ES-I3 (cell line): ENCODE measurements at regions not wholly inside any gene's neighbourhood (a gene's known extent, or its start where the extent isn't known, plus 50 kb on each side); places are given as distances from the start of the nearest gene placed in this dataset.

Source experiments
- H3K36me3 ChIP-seq: 2 replicates; pipeline ENCODE4 v1.6.1; 2013; ENCODE audit warnings: mild to moderate bottlenecking, low read length, control low read depth, moderate library complexity; ENCODE audit not compliant: insufficient read depth
- H3K4me1 ChIP-seq: 2 replicates; pipeline ENCODE4 v1.6.1; 2013; ENCODE audit warnings: mild to moderate bottlenecking, control low read depth, low read length; ENCODE audit not compliant: insufficient read depth
- H3K9ac ChIP-seq: 2 replicates; pipeline ENCODE4 v1.6.1; 2013; ENCODE audit warnings: low read depth, mild to moderate bottlenecking, low read length, moderate library complexity
- H3K9me3 ChIP-seq: 2 replicates; pipeline ENCODE4 v1.6.1; 2013; ENCODE audit warnings: mild to moderate bottlenecking, low read length, moderate library complexity; ENCODE audit not compliant: control insufficient read depth, insufficient read depth

DNA sequence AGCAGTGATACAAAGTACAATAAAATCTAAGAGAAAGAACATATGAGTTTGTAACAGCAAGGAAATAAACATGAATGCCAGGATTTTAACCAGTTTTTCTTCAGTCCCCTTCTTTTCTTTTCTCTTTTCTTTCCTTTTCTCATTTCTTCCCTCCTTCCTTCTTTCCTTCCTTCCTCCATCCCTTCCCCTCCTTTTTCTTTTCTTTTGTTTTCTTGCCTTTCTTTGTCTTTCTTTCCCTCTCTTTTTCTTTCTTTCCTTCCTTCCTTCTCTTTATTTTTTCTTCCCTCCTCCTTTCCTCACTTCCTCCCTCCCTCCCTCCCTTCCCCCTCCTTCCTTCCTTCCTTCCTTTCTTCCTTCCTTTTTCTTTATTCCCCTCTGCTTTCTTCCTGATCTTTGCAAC lies 142.8 kb upstream of the SYT4 start:
- Histone ChIP-seq H3K36me3 (no peaks in the 10 kb centered on the region), H3K4me1 (no peaks in the 10 kb centered on the region), H3K9me3 (no peaks in the 10 kb centered on the region), H3K9ac (no peak overlapping the region)

DNA sequence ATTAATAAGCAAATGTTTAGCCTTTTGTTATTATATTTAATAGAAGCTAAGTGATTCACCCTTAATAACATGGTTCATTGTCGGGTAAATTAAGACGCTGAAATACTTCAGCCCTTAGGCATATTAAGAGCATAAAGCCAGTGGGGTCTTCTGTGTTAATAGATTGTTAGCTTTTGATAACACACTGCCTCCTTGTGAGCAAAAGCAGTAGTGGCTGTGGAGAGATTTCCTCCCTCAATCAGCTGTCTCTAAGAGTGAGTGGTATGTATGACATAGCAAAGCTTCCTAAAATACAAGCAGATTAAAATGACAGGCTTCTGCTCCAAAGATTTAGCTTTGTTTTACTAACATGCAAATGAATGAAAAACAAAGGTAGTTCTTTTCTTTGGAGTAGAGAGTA lies 143.7 kb upstream of the SYT4 start:
- Histone ChIP-seq H3K9ac (no peak overlapping the region), H3K36me3 (no peaks in the 10 kb centered on the region), H3K4me1 (no peaks in the 10 kb centered on the region), H3K9me3 (no peaks in the 10 kb centered on the region)

- Histone ChIP-seq H3K9ac (no peak overlapping the region), H3K4me1 (no peaks in the 10 kb centered on the region), H3K36me3 (no peaks in the 10 kb centered on the region)
These were observed 145.2 kb upstream of the SYT4 start for GRCh38 chr18:43422518-43422917.

GRCh38 chr18:43435851-43436250 lies 158.6 kb upstream of the SYT4 start:
- H3K4me1 ChIP-seq = no peaks in the 10 kb centered on the region
- H3K9ac ChIP-seq = no peak overlapping the region
- no peaks in the 10 kb centered on the region for H3K36me3 ChIP-seq

More at GRCh38 chr18:43422518-43422917, 145.2 kb upstream of the SYT4 start:
- H3K9me3 ChIP-seq = no peaks in the 10 kb centered on the region

DNA sequence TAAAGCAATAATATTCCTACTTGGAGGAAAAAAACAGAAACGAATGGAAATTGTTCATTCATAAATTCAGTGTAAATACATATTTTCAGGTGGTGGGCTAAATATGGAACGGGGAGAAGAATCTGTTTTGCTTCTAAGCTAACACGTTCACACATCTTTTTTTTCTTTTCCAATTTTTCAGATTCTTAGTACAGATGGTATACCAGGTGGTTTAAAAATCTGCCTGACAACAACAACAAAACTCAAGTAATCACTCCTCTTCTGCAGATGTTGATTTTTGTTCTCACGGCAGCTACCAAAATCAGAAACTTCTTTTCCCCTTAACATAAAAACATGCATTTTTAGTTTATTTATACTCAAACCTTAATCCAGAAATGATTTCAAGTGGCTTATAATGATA lies 164.8 kb upstream of the SYT4 start:
- H3K9ac ChIP-seq = no peak overlapping the region
- no peaks in the 10 kb centered on the region for H3K4me1 ChIP-seq
- no peaks in the 10 kb centered on the region for H3K36me3 ChIP-seq
- H3K9me3 ChIP-seq = no peaks in the 10 kb centered on the region

More at GRCh38 chr18:43435851-43436250, 158.6 kb upstream of the SYT4 start:
- no peaks in the 10 kb centered on the region for H3K9me3 ChIP-seq

- Histone ChIP-seq H3K4me1 (no peaks in the 10 kb centered on the region), H3K36me3 (no peaks in the 10 kb centered on the region), H3K9ac (no peak overlapping the region), H3K9me3 (no peaks in the 10 kb centered on the region)
These were observed 165.3 kb upstream of the SYT4 start for GRCh38 chr18:43442571-43442970.

DNA sequence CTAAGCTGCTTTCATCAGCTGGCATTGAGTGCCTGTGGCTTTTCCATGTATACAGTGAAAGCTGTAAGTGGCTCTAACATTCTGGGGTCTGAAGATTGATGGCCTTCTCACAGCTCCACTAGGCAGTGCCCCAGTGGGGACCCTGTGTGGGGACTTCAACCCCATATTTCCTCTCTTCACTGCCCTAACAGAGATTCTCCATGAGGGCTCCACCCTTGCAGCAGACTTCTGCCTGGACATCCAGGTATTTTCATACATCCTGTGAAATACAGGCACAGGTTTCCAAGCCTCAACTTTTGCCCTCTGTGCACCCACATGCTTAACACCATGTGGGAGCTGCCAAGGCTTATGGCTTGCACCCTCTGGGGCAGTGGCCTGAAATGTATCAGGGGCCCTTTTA lies 188.2 kb upstream of the SYT4 start:
- H3K36me3 ChIP-seq = no peaks in the 10 kb centered on the region
- no peak overlapping the region for H3K9ac ChIP-seq
- H3K9me3 ChIP-seq = 0 out of 2 replicates have a peak, but pooled peaks cover 5% of the 10 kb centered on the region
- H3K4me1 ChIP-seq = no peaks in the 10 kb centered on the region

DNA sequence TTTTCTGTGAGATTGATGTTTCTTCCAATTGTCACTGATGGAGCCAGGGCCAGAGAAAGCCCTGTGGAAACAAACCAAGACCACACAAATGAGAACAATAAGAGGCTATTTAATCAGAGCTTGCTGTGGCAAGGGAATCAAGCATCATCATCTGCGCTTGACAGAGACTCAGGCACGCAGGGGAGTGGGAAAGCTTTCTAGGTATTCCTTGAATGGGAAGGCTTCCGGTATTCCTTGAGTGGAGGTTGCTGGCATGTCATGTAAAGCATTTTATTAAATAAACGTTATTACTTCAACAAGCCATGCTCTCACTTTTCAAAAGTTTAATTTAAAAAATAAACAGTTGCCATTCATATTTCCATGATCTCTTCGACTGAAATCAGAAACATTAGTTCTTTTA lies 194.6 kb upstream of the SYT4 start:
- H3K9ac ChIP-seq = no peak overlapping the region
- H3K36me3 ChIP-seq = no peaks in the 10 kb centered on the region
- H3K9me3 ChIP-seq = no peaks in the 10 kb centered on the region
- no peaks in the 10 kb centered on the region for H3K4me1 ChIP-seq

- no peak overlapping the region for H3K9ac ChIP-seq
- no peaks in the 10 kb centered on the region for H3K36me3 ChIP-seq
- no peaks in the 10 kb centered on the region for H3K4me1 ChIP-seq
- peaks cover 10% of the 10 kb centered on the region for H3K9me3 ChIP-seq
These were observed 203.8 kb upstream of the SYT4 start for GRCh38 chr18:43481069-43481468.

DNA sequence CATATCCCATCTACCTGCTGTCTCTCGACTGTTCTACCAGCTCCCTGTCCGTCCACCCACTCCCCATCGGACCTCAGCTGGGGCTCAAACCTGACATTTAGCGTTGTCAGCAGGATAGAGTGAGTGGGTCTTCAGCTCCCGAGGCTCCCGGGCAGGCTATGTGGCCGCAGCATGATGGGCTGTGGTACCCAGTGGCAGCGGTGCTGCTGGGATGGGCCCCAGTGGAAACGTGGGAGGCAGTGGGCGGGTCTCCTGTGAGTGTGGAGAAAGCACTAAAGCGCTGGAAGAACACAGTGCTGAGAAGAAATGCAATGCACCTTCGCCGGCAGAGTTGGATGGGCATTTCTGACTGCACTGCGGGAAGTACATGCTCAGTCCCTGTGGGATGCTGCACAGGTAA lies 204.8 kb upstream of the SYT4 start:
- no peaks in the 10 kb centered on the region for H3K36me3 ChIP-seq
- H3K9me3 ChIP-seq = peaks cover 18% of the 10 kb centered on the region
- no peak overlapping the region for H3K9ac ChIP-seq
- no peaks in the 10 kb centered on the region for H3K4me1 ChIP-seq

DNA sequence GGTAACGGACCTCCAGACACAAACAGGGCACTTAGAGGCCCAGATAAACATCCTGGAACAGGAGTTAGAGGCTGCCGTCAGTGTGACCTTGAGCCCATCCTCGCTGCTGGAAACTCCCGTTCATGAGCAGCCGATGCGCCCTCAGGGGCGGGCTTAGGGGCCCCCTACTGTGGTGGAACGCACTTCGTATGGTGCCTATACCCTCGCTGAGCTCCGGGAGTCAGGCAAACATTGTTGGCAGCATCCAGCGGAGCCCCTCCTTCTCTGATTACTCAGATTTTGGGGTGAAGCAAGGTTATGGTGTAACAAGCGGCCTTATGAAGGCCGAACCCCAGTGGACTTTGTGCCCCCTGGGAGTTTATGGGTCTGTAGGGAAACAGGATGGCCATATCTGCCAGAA lies 205.3 kb upstream of the SYT4 start:
- H3K36me3 ChIP-seq = no peaks in the 10 kb centered on the region
- no peaks in the 10 kb centered on the region for H3K4me1 ChIP-seq
- no peak overlapping the region for H3K9ac ChIP-seq
- H3K9me3 ChIP-seq = peaks cover 18% of the 10 kb centered on the region

GRCh38 chr18:43484710-43485109 lies 207.4 kb upstream of the SYT4 start:
- H3K4me1 ChIP-seq = no peaks in the 10 kb centered on the region
- no peaks in the 10 kb centered on the region for H3K36me3 ChIP-seq
- no peak overlapping the region for H3K9ac ChIP-seq
- H3K9me3 ChIP-seq = peaks cover 18% of the 10 kb centered on the region

GRCh38 chr18:43485545-43485963 lies 208.3 kb upstream of the SYT4 start:
- no peak overlapping the region for H3K9ac ChIP-seq
- H3K4me1 ChIP-seq = no peaks in the 10 kb centered on the region
- H3K36me3 ChIP-seq = no peaks in the 10 kb centered on the region
- peaks cover 18% of the 10 kb centered on the region for H3K9me3 ChIP-seq

DNA sequence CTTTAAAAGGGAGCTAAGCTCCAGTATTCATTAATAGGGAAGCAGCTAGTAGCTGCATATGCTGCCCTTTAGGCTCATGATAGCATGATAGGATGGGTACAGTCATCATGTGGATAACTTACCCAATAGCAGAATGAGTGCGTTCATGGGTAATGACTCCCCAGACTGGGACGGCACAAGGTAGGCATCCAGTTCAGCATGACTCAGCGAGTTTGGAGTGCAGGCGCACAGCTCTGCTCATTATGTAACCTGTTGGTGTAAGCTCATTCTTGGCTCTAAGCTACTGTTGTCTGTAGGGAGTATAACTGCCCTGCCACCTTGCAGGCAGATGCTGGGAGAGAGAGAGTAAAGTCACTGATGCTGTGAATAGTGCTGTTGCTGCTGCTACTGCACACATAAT lies 209.2 kb upstream of the SYT4 start:
- no peak overlapping the region for H3K9ac ChIP-seq
- H3K9me3 ChIP-seq = peaks cover 18% of the 10 kb centered on the region
- H3K4me1 ChIP-seq = no peaks in the 10 kb centered on the region
- no peaks in the 10 kb centered on the region for H3K36me3 ChIP-seq

DNA sequence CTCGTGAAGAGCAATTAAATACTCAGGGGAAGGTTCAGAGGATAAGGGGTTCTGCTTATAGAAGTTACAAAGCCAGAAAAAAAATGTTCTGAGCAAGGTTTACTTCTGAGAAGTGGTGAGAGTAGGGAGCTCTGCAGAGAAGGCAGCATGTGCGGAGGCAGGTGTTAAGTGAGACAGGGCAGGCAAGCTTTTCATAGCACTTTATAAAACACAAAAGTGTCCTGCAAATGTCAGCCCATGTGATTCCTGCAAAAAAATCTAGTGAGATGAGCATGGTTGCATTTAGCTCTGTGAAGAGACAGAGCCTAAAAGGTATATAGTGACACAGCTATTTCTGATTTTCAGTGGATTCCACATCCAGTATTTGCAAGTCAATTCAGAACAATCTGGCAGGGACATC lies 223.8 kb upstream of the SYT4 start:
- Histone ChIP-seq H3K36me3 (no peaks in the 10 kb centered on the region), H3K9me3 (no peaks in the 10 kb centered on the region), H3K9ac (no peak overlapping the region), H3K4me1 (no peaks in the 10 kb centered on the region)

GRCh38 chr18:43506935-43507334 lies 229.6 kb upstream of the SYT4 start:
- Histone ChIP-seq H3K4me1 (no peaks in the 10 kb centered on the region), H3K9ac (no peak overlapping the region), H3K36me3 (no peaks in the 10 kb centered on the region), H3K9me3 (no peaks in the 10 kb centered on the region; the same call in none of the 2 replicates)
